ENCODE measurements at regions not wholly inside any gene's neighbourhood (a gene's known extent, or its start where the extent isn't known, plus 50 kb on each side); places are given as distances from the start of the nearest gene placed in this dataset.
"Not testable (repeated sequence)": the region's sequence is repeated elsewhere in the genome, so short reads cannot be mapped to it uniquely, and the experiment has no call there.

GRCh38 chr3:18730491-18730890 lies 305.4 kb upstream of the SATB1 start:
- no peak for DNase-seq (ENCODE audit: low read depth)

GRCh38 chr3:18729671-18730070 lies 304.5 kb upstream of the SATB1 start:
- no peak for DNase-seq (ENCODE audit: low read depth)

GRCh38 chr3:18725668-18726407 lies 300.7 kb upstream of the SATB1 start:
- no peak for DNase-seq (ENCODE audit: low read depth)

GRCh38 chr3:18724456-18724855 lies 299.3 kb upstream of the SATB1 start:
- no peak for DNase-seq (ENCODE audit: low read depth)

- no peak for DNase-seq (ENCODE audit: low read depth)
Observed at GRCh38 chr3:18723206-18723810, 298.2 kb upstream of the SATB1 start.

GRCh38 chr3:18720543-18720942 lies 295.4 kb upstream of the SATB1 start:
- DNase-seq (ENCODE audit: low read depth) = no peak

GRCh38 chr3:18717598-18717997 lies 292.5 kb upstream of the SATB1 start:
- no peak for DNase-seq (ENCODE audit: low read depth)

- no peak for DNase-seq (ENCODE audit: low read depth)
Observed at GRCh38 chr3:18716821-18717220, 291.7 kb upstream of the SATB1 start.

GRCh38 chr3:18716101-18716500 lies 291.0 kb upstream of the SATB1 start:
- DNase-seq (ENCODE audit: low read depth) = no peak

- DNase-seq (ENCODE audit: low read depth) = no peak
Observed at GRCh38 chr3:18715208-18715607, 290.1 kb upstream of the SATB1 start.

- DNase-seq (ENCODE audit: low read depth) = no peak
Observed at GRCh38 chr3:18713577-18713951, 288.4 kb upstream of the SATB1 start.

- no peak for DNase-seq (ENCODE audit: low read depth)
Observed at GRCh38 chr3:18712713-18713576, 287.8 kb upstream of the SATB1 start.

GRCh38 chr3:18704326-18704725 lies 279.2 kb upstream of the SATB1 start:
- no peak for DNase-seq (ENCODE audit: low read depth)

- DNase-seq (ENCODE audit: low read depth) = no peak
Observed at GRCh38 chr3:18703798-18704197, 278.7 kb upstream of the SATB1 start.

- not testable (repeated sequence) for DNase-seq (ENCODE audit: low read depth)
Observed at GRCh38 chr3:18693588-18694329, 268.6 kb upstream of the SATB1 start.

GRCh38 chr3:18687286-18687685 lies 262.1 kb upstream of the SATB1 start:
- DNase-seq (ENCODE audit: low read depth) = no peak

- DNase-seq (ENCODE audit: low read depth) = no peak
Observed at GRCh38 chr3:18683900-18684299, 258.8 kb upstream of the SATB1 start.

GRCh38 chr3:18681818-18682345 lies 256.7 kb upstream of the SATB1 start:
- no peak for DNase-seq (ENCODE audit: low read depth)

GRCh38 chr3:18680758-18681157 lies 255.6 kb upstream of the SATB1 start:
- DNase-seq (ENCODE audit: low read depth) = no peak

- DNase-seq (ENCODE audit: low read depth) = no peak
Observed at GRCh38 chr3:18679238-18679637, 254.1 kb upstream of the SATB1 start.

- DNase-seq (ENCODE audit: low read depth) = no peak
Observed at GRCh38 chr3:18675197-18675596, 250.1 kb upstream of the SATB1 start.

- DNase-seq (ENCODE audit: low read depth) = no peak
Observed at GRCh38 chr3:18672561-18672960, 247.4 kb upstream of the SATB1 start.
